GM19395 (cell line): ENCODE measurements at regions not wholly inside any gene's neighbourhood (a gene's known extent, or its start where the extent isn't known, plus 50 kb on each side); places are given as distances from the start of the nearest gene placed in this dataset.
"Not testable (repeated sequence)": the region's sequence is repeated elsewhere in the genome, so short reads cannot be mapped to it uniquely, and the experiment has no call there.

Experiments used
- ATAC-seq: cut with Tn5 transposase; IDR thresholded peaks from one replicate; pipeline ENCODE4 v1.9.1; 2021; ENCODE audit warnings: mild to moderate bottlenecking, moderate library complexity; ENCODE audit not compliant: unreplicated experiment

GRCh38 chr7:45401155-45401554 is 173.0 kb upstream of the ADCY1 start:
- ATAC-seq: no peak

- ATAC-seq: no peak
These were observed 172.3 kb upstream of the ADCY1 start for GRCh38 chr7:45401851-45402250.

- no peak for ATAC-seq
These were observed 171.5 kb upstream of the ADCY1 start for GRCh38 chr7:45402480-45403218.

GRCh38 chr7:45404622-45405021 is 169.5 kb upstream of the ADCY1 start:
- ATAC-seq: no peak

- no peak for ATAC-seq
These were observed 166.3 kb upstream of the ADCY1 start for GRCh38 chr7:45407730-45408408.

- ATAC-seq: no peak
These were observed 165.8 kb upstream of the ADCY1 start for GRCh38 chr7:45408409-45408737.

GRCh38 chr7:45410893-45411292 is 163.3 kb upstream of the ADCY1 start:
- no peak for ATAC-seq

- no peak for ATAC-seq
These were observed 160.7 kb upstream of the ADCY1 start for GRCh38 chr7:45413419-45413818.

- ATAC-seq: no peak
These were observed 159.9 kb upstream of the ADCY1 start for GRCh38 chr7:45414226-45414625.

- no peak for ATAC-seq
These were observed 158.9 kb upstream of the ADCY1 start for GRCh38 chr7:45415265-45415664.

GRCh38 chr7:45416846-45417245 is 157.3 kb upstream of the ADCY1 start:
- ATAC-seq: no peak

- ATAC-seq: no peak
These were observed 156.9 kb upstream of the ADCY1 start for GRCh38 chr7:45417268-45417667.

- no peak for ATAC-seq
These were observed 156.4 kb upstream of the ADCY1 start for GRCh38 chr7:45417735-45418134.

- ATAC-seq: no peak
These were observed 153.2 kb upstream of the ADCY1 start for GRCh38 chr7:45420843-45421495.

GRCh38 chr7:45421806-45422205 is 152.4 kb upstream of the ADCY1 start:
- ATAC-seq: no peak

GRCh38 chr7:45430397-45430796 is 143.8 kb upstream of the ADCY1 start:
- ATAC-seq: no peak

- no peak for ATAC-seq
These were observed 139.9 kb upstream of the ADCY1 start for GRCh38 chr7:45434167-45434784.

GRCh38 chr7:45435131-45435530 is 139.0 kb upstream of the ADCY1 start:
- no peak for ATAC-seq

- no peak for ATAC-seq
These were observed 138.3 kb upstream of the ADCY1 start for GRCh38 chr7:45435846-45436245.

- not testable (repeated sequence) for ATAC-seq
These were observed 133.4 kb upstream of the ADCY1 start for GRCh38 chr7:45440776-45441175.

- no peak for ATAC-seq
These were observed 130.9 kb upstream of the ADCY1 start for GRCh38 chr7:45443263-45443662.
